HG03060 (cell line): ENCODE measurements at regions not wholly inside any gene's neighbourhood (a gene's known extent, or its start where the extent isn't known, plus 50 kb on each side); places are given as distances from the start of the nearest gene placed in this dataset.
"Not testable (repeated sequence)": the region's sequence is repeated elsewhere in the genome, so short reads cannot be mapped to it uniquely, and the experiment has no call there.

Source experiments
- ATAC-seq: cut with Tn5 transposase; IDR thresholded peaks from one replicate; pipeline ENCODE4 v1.9.1; 2021; ENCODE audit warnings: low read depth, moderate number of reproducible peaks; ENCODE audit not compliant: unreplicated experiment

DNA sequence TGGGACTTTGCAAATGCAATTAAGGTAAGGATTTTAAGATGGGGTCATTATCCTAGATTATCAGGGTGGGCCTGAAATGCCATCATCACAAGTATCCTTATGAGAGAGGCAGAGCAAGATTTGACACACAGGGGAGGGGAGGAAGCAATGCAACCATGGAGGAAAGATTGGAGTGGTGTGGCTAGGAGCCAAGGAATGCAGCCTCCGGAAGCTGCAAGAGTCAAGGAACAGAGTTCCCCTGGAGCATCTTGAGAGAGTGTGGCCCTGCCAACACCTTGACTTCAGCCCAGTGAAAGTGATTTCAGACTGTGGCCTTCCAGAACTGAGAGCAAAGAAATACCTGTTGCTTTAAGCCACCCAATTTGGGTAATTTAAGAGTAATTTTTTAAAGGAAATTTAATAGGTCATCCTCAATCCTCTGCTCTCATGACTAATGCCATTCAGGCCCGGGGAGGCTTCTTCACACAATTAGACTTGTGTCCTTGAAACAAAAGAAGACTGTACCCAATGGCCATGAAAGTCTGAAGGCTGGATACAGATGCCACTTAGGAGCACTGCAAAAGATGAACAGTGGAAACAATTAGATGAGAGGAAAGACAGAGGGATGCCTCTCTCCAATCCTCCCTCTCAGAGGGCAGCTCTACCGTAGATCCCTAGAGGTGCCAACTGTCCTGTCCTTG lies 250.3 kb upstream of the ID2 start:
- no peak for ATAC-seq

DNA sequence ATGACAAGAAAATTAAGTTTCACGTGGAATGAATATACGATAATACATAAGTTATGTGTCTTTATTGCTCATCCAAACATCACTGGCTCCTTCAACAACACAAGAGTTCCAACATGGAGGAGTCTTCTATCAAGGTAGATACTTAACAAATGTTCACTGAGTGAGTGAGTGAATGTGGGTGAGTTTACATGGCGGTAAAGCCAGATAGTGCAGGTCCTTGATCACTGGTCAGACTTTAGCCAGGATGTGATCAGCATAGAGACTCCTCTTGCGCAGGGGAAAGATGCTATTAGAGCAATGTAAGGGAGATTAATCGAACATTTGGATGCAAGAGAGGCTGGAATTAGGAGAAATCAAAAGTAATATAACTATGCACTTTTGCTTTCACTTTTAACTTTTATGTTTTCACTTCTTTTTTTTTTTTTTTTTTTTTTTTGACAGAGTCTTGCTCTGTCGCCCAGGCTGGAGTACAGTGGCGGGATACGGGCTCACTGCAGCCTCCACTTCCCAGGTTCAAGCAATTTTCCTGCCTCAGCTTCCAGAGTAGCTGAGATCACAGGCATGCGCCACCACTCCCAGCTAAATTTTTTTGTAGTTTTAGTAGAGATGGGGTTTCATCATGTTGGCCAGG lies 249.0 kb upstream of the ID2 start:
- ATAC-seq = no peak

DNA sequence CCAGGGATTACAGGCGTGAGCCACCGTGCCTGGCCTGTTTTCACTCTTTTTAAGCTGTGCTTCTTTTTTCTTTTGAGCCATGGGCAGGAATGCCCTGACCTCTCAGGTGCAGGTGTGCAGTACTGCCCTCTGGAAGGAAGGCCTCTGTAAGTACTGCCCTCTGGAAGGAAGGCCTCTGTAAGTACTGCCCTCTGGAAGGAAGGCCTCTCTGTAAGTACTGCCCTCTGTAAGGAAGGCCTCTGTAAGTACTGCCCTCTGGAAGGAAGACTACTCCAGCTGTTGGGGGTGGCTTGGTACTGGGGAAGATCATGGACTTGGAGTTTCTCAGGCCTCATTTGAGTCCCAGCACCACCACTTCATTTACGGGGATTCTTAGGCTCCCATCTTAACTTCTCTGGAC lies 248.5 kb upstream of the ID2 start:
- ATAC-seq = no peak

DNA sequence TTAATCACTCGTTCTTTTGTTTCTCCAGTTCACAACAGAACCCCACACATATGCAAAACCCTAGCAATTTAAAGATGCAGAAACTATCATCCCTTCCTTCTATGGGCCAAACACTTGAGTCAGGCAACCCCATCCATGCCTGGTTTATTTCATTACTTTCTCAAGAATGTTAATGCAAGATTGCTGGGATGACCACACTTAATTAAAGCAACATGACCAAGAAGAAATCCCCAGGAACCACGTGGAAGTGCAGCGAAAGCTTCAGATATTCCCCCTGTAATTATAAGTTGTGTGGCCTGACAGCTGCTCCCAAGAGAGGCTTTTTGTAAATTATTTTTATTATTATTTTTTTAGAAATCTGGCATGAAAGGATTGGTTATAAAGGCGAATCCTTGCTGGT lies 246.2 kb upstream of the ID2 start:
- ATAC-seq = no peak

DNA sequence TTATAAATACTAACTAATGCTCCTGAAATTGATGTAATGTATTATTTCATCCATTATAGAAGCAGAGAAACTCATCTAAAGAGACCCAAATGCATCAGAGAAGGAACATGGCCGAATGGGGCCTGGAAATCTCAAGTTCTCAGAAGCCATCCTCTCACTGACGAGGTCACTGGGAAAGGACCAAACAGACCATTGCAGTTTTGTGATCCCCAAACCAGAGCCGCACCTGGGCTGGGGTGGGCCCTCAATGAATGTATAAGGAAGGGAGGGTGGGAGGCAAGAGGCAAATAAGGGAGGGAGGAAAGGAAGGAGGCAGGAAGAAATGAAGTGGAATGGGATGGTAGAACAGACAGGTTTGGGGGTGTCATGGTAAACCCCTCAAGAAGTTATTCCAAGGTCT lies 245.3 kb upstream of the ID2 start:
- no peak for ATAC-seq

DNA sequence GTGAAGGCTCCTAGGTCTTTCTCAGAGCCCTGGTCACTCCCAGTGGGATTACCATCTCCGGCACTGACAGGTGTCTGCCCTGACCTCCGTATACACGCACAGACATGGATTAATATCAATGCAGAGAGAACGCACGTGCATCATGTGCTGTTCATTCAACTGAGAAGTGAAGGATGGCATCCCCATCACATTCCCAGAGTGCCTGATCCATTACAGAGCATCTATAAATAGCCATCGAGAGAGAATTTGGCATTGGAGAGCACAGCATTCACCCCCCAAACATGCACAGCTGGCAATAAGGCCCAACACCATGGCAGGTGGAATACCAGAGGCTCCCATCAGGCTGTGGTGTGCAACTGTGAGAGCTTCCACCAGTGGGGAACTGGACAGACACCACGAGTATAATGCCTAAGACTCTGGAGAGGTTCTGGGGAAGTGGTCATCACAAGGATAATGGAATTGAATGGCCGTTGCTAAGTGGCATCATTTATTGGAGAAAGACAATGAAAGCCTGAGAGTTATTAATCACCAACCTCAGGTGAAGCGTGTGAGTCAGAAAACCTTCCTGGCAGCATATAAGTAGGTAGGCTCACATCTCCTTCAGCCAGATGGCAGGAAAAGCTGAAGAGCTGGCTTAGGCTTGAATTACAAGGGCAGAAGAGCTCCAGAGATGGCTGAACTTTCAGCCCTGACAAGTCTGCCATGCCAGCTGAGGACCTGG lies 244.5 kb upstream of the ID2 start:
- ATAC-seq = no peak

DNA sequence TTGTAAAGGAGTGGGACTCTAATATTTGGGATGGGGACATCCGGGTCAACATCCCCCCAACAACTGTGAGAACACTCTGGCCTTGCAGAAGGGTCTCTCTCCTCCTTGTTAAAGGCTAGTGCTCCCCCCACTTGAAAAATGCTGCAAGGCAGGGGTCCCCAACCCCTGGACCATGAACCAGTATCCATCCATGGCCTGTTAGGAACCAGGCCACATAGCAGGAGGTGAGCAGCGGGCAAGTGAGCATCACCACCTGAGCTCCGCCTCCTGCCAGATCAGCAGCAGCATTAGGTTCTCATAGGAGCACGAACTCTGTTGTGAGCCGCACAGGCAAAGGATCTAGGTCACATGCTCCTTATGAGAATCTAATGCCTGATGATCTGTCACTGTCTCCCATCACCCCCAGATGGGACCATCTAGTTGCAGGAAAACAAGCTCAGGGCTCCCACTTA lies 243.9 kb upstream of the ID2 start:
- no peak for ATAC-seq

DNA sequence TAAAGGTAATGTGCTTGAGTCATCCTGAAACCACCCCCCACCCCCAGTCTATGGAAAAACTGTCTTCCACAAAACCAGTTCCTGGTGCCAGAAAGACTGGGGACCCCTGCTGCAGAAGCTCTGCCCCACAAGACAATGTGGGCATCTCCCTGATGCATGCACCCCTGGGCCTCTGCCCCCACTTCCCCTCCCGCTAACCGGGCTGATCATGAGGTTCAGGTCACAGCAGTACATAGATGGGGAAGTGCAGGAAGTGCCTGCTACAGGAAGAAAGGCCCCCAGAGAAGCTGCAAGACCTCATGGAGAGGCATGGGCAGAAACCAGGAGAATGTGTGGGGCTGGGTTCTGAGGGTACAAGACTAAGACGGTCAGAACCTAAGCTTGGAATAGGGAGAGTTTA lies 243.4 kb upstream of the ID2 start:
- ATAC-seq = no peak

DNA sequence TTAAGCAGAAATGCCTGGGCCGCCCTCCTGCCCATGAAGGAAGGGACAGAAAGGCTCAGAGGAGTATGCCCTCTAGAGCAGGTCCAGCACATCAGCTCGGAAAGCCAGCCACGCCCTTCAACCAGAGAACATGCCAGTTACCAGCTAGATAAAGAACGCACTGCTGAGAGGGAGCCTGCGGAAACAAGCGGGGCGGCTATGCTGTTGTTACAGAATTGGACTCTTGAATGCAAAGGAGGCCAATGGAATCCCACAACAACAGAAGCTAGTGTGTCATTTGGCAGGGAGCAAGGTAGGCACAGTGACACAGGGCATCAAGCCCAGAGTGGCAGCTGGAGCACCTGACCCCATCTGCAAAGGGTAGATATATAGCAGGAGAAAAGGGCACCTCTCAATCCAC lies 242.9 kb upstream of the ID2 start:
- ATAC-seq = no peak

DNA sequence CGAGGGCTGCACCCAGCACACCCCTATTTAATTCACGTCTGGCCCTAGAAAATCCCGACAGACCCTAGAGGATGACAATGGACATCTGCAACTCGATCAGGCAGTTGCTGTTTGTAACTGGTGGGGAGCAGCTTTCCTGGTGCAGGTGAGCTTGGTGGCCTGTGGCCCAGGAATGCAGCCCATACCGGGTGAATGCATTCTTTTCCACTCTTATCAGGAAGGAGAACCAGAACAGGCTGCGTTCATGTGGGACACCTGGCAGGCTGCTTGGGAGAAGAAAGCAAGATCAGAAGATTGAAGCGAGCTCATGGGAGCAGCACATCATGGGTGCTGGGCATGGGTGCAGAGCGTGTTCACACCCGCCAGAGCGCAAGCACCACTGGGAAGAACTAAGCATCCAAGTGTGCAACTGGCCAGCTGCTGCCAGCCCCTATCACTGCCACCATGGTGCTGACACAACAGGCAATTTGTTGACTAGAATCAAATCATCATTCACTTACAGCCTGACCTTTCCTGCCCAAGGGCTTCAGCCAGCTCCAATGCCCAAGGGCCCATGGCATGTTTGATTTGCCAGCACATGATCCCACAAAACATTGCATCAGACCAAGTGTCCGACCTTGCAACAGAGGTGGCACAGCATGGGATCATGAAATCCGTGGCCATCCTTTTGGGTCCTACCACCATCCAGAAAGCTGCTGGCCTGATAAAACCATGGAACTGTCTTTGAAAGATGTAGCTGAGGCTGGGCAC lies 241.7 kb upstream of the ID2 start:
- ATAC-seq = no peak

DNA sequence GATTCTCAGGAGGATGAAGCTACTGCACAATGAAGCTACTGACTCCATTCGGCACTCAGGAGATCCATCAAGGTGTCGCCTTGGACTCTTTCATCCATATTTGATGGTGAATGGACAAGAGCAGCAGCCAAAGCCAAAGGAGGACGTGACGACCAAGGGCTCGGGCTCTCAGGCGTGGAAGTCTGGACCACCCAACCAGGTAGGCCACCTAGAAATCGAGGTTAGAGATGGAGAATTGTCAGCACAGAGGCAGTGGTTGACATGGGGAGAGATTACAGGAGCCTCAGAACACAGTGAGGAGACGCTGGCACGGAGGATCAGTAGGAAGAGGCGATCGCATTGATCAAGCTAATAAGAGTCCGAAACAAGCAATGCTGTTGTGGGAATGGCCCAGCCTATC lies 240.5 kb upstream of the ID2 start:
- ATAC-seq = no peak

DNA sequence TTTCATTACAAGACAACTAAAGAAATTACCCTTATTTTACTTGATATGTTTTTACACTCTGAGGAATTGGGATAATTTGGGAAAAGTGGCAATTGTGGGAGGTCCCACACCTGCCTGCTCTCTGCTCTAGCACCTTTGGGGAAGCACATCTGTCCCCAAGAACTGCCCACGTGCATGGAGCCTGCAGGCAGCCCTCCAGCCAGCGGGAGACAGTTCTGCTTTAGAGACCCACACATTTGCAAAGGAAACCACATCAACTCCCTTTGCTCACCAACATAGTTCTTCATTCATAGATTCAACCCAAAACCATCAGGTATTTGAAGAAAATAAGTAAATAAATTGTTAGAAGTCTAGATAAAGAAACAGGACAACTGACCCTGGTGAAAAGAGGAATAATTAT lies 239.9 kb upstream of the ID2 start:
- ATAC-seq = no peak

DNA sequence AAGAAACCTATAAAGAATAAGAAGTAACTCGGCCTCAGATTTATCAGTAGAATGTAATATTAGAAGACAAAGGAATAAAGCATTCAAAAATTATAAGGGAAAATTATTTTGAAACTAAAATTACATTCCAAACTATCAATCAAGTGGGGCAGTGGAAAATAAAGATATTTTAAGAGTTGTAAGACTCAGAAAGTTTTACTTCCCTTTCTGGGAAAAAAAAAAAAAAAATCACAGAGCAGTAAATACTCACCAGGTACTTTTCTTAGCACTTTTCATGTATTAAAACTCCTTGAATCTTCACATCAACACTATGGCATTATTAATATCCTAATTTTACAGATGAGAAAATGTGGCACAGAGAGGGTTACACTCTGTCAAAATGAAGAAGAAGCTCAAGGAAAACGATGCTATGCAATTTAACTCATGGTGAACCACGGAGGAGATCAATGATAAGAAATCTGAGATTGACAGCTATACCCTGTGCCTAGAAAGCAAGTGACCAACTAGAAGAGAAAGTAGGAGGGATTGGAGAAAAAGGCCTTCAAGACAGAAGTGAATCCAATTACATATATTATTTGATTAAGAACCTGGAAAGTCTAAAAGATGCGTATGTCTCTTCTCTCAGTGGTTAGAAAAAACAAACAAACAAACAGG lies 238.9 kb upstream of the ID2 start:
- no peak for ATAC-seq

DNA sequence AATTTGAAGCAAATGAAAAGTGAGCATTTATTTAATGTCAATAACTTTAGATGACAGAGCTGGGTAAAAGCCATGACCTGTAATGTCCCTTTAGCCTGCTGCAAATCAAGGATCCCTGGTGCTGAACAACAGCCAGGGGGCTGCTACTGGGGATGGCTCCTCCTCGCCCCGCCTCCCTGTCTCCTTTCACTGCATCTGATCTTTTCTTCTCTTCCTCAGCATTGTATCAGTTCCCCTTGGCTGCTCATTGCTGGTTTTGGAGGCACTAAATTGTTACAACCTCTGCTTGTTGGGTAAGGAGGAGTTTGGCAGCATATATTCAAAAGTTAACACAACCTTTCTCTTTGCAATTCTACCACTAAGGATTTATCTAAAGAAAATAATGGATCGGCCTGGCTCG lies 236.3 kb upstream of the ID2 start:
- no peak for ATAC-seq

DNA sequence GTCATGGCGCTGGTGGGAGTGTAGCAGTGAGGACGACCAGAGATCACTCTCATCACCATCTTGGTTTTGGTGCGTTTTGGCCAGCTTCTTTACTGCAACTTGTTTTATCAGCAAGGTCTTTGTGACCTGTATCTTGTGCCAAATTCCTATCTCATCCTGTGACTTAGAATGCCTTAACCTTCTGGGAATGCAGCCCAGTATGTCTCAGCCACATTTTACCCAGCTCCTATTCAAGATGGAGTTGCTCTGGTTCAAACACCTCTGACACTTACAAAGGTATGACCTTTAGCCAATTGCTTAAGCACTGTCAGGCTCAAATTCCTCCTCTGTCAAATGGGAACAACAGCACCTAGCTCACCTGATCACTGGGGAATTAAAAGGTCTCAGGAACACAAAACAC lies 235.1 kb upstream of the ID2 start:
- ATAC-seq = not testable (repeated sequence)

DNA sequence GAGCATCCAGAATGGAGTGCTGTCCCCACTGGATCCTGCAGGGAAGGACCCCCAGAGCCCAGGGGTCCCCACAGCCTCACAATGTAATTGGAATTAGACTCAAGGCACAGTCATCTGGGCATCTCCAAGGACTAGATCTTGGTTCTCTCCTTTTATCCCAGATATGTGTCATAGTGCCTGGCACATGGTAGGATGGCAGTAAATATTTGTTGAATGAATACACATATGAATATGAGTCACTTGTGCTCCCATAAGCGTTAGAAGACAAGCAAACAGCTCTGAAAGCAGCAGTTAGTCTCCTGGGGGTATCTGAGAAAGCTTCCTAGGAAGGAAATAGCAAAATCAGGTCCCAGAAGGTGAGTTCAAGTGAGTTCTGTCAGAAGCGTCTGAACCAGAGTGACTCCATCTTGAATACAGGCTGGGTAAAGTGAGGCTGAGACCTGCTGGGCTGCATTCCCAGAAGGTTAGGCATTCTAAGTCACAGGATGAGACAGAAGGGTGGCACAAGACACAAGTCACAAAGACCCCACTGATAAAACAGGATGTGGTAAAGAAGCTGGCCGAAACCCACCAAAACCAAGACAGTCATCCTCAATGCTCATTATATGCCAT lies 234.1 kb upstream of the ID2 start:
- ATAC-seq = no peak

DNA sequence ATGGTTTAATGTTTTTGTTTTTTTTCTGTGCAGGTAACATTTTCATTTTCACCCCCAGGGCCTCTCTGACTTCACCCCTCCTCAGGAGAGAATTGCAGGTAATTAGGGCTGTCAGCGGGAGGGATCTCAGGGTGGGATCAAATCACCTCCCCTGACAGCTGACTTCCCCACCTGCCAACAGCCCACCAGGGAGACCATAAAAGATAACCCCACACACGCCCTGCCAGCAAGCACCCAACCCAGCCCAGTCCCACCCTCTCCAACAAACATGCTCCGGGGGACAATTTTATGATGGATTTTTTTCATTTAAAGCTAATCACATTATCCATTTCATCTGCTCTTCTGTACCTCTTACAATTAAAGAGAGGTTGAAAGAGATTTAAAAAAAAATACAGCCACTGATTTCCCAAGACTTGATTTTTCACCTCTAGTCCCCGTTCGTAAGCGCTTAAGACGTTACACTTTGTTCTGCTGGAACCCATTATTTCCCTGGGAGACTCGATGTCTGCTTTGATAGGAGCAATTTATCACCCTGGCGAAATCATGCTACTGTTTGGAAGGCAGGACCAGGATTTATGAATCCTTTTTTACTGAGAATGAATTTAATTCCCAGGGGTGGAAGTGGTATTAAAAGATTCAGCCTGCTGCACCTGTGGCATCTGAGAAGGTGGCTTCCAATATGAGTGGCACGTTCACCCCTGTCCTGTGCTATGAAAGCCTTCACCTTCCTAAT lies 232.9 kb upstream of the ID2 start:
- no peak for ATAC-seq

DNA sequence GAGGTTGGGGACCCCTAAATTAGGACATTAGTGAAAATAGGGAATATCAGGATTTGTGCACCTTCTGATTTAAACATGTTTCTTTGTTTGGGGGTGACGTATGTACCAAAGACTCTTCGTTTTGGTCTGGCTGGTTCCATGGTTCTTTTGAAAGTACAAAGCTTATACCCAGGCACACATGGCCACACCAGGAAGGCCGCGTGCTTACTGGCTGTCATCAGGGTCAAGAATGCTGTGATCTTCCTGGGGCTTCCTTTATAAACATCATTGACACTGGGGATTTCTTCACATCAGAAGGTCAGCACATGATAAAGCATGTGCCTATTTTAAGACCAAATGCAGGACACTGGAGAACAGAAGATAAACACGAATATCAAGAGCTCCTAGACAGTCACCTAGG lies 230.6 kb upstream of the ID2 start:
- ATAC-seq = no peak

DNA sequence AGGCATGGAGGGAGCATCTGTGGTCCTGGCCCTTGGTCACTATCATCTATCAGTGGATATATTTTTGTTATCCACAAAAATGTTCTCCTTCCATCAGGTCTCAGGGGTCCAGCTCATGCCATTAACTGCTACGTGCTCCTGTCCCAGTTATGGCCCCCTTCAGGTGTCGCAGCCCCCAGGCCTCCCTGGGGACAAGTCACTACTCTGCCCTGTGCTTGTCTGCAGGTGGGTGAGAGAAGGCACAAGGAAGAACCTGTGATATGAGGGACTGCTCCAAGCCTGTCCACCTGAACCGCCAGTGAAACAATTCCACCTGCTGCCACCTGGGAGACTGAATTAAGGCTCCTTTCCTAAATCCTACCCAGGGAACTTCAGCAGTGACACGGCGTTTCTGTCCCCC lies 229.6 kb upstream of the ID2 start:
- no peak for ATAC-seq
